Chondrocyte (in vitro differentiated cells): ENCODE measurements at regions not wholly inside any gene's neighbourhood (a gene's known extent, or its start where the extent isn't known, plus 50 kb on each side); places are given as distances from the start of the nearest gene placed in this dataset.

Experiments
- DNase-seq: peaks from one replicate; pipeline ENCODE4 v3.0.0; 2021; ENCODE audit warnings: mixed read lengths, low spot score
- H3K27ac Mint-ChIP-seq: one replicate; pipeline ENCODE4 v1.8.0; 2021; ENCODE audit warnings: mild to moderate bottlenecking, moderate library complexity, mixed read lengths; ENCODE audit not compliant: unreplicated experiment
- H3K27me3 Mint-ChIP-seq: 2 replicates; pipeline ENCODE4 v1.8.0; 2021; ENCODE audit warnings: low read depth, mixed read lengths
- H3K36me3 Mint-ChIP-seq: 2 replicates; pipeline ENCODE4 v1.8.0; 2021; ENCODE audit warnings: low read depth, mixed read lengths
- H3K4me1 Mint-ChIP-seq: 2 replicates; pipeline ENCODE4 v1.8.0; 2021; ENCODE audit warnings: low read depth, mild to moderate bottlenecking, mixed read lengths
- H3K4me3 Mint-ChIP-seq: one replicate; pipeline ENCODE4 v1.8.0; 2021; ENCODE audit warnings: mild to moderate bottlenecking, moderate library complexity, mixed read lengths; ENCODE audit not compliant: unreplicated experiment
- H3K9me3 Mint-ChIP-seq: 2 replicates; pipeline ENCODE4 v1.8.0; 2021; ENCODE audit warnings: low read depth, mixed read lengths
- TF ChIP-seq, protein P1 (sequence below): fragments of 200-600 bp; sonication (generic); IDR thresholded peaks from 2 replicates; pipeline ENCODE4 v1.5.0; 2021; ENCODE audit warnings: antibody characterized with exemption, mild to moderate bottlenecking, moderate library complexity

- no peaks in the 10 kb centered on the region for H3K36me3 Mint-ChIP-seq
- H3K4me1 Mint-ChIP-seq, result peaks cover 42% of the 10 kb centered on the region
- no peak overlapping the region for H3K27ac Mint-ChIP-seq
- no peak for DNase-seq
- TF ChIP-seq, protein P1, sequence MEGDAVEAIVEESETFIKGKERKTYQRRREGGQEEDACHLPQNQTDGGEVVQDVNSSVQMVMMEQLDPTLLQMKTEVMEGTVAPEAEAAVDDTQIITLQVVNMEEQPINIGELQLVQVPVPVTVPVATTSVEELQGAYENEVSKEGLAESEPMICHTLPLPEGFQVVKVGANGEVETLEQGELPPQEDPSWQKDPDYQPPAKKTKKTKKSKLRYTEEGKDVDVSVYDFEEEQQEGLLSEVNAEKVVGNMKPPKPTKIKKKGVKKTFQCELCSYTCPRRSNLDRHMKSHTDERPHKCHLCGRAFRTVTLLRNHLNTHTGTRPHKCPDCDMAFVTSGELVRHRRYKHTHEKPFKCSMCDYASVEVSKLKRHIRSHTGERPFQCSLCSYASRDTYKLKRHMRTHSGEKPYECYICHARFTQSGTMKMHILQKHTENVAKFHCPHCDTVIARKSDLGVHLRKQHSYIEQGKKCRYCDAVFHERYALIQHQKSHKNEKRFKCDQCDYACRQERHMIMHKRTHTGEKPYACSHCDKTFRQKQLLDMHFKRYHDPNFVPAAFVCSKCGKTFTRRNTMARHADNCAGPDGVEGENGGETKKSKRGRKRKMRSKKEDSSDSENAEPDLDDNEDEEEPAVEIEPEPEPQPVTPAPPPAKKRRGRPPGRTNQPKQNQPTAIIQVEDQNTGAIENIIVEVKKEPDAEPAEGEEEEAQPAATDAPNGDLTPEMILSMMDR, result no peak
- no peaks in the 10 kb centered on the region for H3K27me3 Mint-ChIP-seq
- no peak overlapping the region for H3K4me3 Mint-ChIP-seq
- no peaks in the 10 kb centered on the region for H3K9me3 Mint-ChIP-seq
Measured at GRCh38 chr3:55333923-55334322, 153.2 kb downstream of the WNT5A start.

GRCh38 chr3:55333046-55333445 is 154.1 kb downstream of the WNT5A start:
- DNase-seq, result no peak
- no peak overlapping the region for H3K4me3 Mint-ChIP-seq
- no peaks in the 10 kb centered on the region for H3K36me3 Mint-ChIP-seq
- TF ChIP-seq, protein P1, result no peak
- H3K4me1 Mint-ChIP-seq, result peaks cover 47% of the 10 kb centered on the region
- no peaks in the 10 kb centered on the region for H3K27me3 Mint-ChIP-seq
- no peak overlapping the region for H3K27ac Mint-ChIP-seq
- H3K9me3 Mint-ChIP-seq, result no peaks in the 10 kb centered on the region

DNA sequence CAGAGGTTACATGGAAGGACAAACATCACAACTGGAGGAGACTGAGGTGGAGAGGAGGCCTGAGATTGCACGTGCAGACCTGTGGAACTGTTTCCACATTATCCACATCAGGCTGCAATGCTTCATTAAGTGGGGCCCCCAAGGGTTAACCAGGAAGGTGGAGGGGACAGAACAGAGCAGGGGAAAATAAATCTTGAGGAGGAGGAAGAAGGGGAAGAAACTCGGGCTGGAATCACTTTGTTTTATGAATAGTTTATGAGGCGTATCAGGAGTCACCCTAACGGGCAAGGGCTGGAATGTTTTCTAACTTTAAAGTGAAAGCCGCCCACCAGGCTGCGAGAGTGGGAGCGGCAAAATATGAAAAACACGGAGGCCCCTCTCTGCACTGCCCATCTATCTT is 154.9 kb downstream of the WNT5A start:
- Mint-ChIP-seq H3K36me3 (no peaks in the 10 kb centered on the region), H3K27ac (no peak overlapping the region), H3K4me1 (peaks cover 53% of the 10 kb centered on the region)

DNA sequence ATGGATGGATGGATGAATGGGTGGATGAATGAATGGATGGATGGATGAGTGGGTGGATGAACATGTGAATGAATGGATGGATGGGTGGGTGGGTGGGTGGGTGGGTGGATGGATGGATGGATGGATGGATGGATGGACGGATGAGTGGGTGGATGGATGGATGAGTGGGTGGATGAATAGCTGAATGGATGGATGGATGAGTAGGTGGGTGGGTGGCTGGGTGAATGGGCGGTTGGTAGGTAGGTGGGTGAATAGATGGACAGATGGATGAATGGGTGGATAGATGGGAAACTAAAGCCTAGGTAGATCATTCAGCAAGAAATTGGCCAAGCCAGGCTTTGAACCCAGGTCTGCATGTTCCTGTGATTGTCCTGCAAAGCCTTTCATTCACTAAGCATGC is 155.6 kb downstream of the WNT5A start:
- TF ChIP-seq, protein P1, result no peak
- Mint-ChIP-seq H3K27ac (no peak overlapping the region), H3K9me3 (no peaks in the 10 kb centered on the region), H3K4me1 (peaks cover 55% of the 10 kb centered on the region), H3K27me3 (no peaks in the 10 kb centered on the region), H3K4me3 (no peak overlapping the region), H3K36me3 (no peaks in the 10 kb centered on the region)
- no peak for DNase-seq

More for the DNA sequence above, 154.9 kb downstream of the WNT5A start:
- no peak for DNase-seq
- H3K4me3 Mint-ChIP-seq, result no peak overlapping the region
- no peaks in the 10 kb centered on the region for H3K9me3 Mint-ChIP-seq
- H3K27me3 Mint-ChIP-seq, result no peaks in the 10 kb centered on the region
- TF ChIP-seq, protein P1, result no peak

DNA sequence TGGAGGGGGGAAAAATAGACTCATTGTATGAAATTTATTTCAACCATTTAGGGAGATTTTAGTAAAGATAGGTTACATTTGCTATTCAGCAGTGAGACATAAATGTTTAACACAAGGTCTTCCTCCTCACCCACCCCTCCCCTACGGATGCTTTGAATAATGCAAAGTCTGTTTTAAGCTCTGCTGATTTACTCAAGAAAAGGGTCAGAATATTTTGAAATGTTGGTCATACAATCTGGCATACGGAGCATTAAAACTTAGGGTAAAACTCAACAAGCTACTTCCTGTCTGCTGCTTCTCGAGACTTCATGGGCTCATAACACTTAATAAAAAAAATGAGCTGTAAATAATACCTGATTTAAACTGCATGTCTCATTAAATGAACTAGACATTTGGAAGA is 156.3 kb downstream of the WNT5A start:
- TF ChIP-seq, protein P1, result no peak
- Mint-ChIP-seq H3K4me1 (peaks cover 55% of the 10 kb centered on the region), H3K36me3 (no peaks in the 10 kb centered on the region), H3K4me3 (no peak overlapping the region), H3K27ac (peak overlapping the region; percentile 83), H3K27me3 (no peaks in the 10 kb centered on the region), H3K9me3 (no peaks in the 10 kb centered on the region)
- DNase-seq, result no peak
